Activated T-cell treated with anti-CD3 and anti-CD28 coated beads, Interleukin-2, amount 50 U/mL, for 72 hours (primary cell): ENCODE measurements at regions not wholly inside any gene's neighbourhood (a gene's known extent, or its start where the extent isn't known, plus 50 kb on each side); places are given as distances from the start of the nearest gene placed in this dataset.
A peak's percentile ranks its signal among the peaks of the same experiment; 100 is the strongest.
"Not testable (repeated sequence)": the region's sequence is repeated elsewhere in the genome, so short reads cannot be mapped to it uniquely, and the experiment has no call there.

Experiments
- ATAC-seq, 2 donors: fragments of 150-1000 bp; cut with Tn5 transposase; replicated peaks in 1 of 2; 2 replicates each; pipeline ENCODE4 v1.10.0; 2021; ENCODE audit warnings: moderate library complexity in 2 of 2, mild to moderate bottlenecking in 1 of 2
- DNase-seq, 2 donors: peaks; one replicate each; pipeline ENCODE4 v3.0.0; 2021 to 2022; ENCODE audit warnings: mixed read lengths in 1 of 2
- H3K27ac Mint-ChIP-seq: one replicate; pipeline ENCODE4 v1.8.0; 2022; ENCODE audit warnings: mild to moderate bottlenecking, moderate library complexity, mixed read lengths
- H3K27me3 Mint-ChIP-seq: one replicate; pipeline ENCODE4 v1.8.0; 2022; ENCODE audit warnings: low read depth, mixed read lengths
- H3K36me3 Mint-ChIP-seq, 2 donors: one replicate each; pipeline ENCODE4 v1.8.0; 2022; ENCODE audit warnings: mixed read lengths in 2 of 2, mild to moderate bottlenecking in 1 of 2; ENCODE audit not compliant: insufficient read depth in 2 of 2
- H3K4me1 Mint-ChIP-seq: one replicate; pipeline ENCODE4 v1.8.0; 2022; ENCODE audit warnings: low read depth, mixed read lengths
- H3K4me3 Mint-ChIP-seq, 2 donors: one replicate each; pipeline ENCODE4 v1.8.0; 2022; ENCODE audit warnings: mild to moderate bottlenecking in 2 of 2, mixed read lengths in 2 of 2, moderate library complexity in 2 of 2
- H3K9me3 Mint-ChIP-seq, 2 donors: one replicate each; pipeline ENCODE4 v1.8.0; 2022; ENCODE audit warnings: mixed read lengths in 2 of 2

GRCh38 chr7:88597941-88598425 lies 161.5 kb upstream of the ZNF804B start:
- ATAC-seq (no peak), DNase-seq (no peak)
- Mint-ChIP-seq H3K4me1 (no peaks in the 10 kb centered on the region), H3K27ac (no peak overlapping the region), H3K4me3 (no peak overlapping the region), H3K9me3 (peaks cover 3 to 5% of the 10 kb centered on the region in 2 donors), H3K27me3 (no peaks in the 10 kb centered on the region), H3K36me3 (no peaks in the 10 kb centered on the region)

GRCh38 chr7:88590963-88591362 lies 168.5 kb upstream of the ZNF804B start:
- Mint-ChIP-seq H3K4me1 (no peaks in the 10 kb centered on the region), H3K9me3 (peaks cover 0 to 6% of the 10 kb centered on the region in 2 donors), H3K36me3 (peaks cover 0 to 1% of the 10 kb centered on the region in 2 donors), H3K27ac (no peak overlapping the region), H3K4me3 (no peak overlapping the region), H3K27me3 (no peaks in the 10 kb centered on the region)
- ATAC-seq (no peak), DNase-seq (no peak)

- H3K27me3 Mint-ChIP-seq = no peaks in the 10 kb centered on the region
- peaks cover 0 to 5% of the 10 kb centered on the region in 2 donors for H3K9me3 Mint-ChIP-seq
- H3K4me1 Mint-ChIP-seq = no peaks in the 10 kb centered on the region
- ATAC-seq (no peak), DNase-seq (no peak)
- no peak overlapping the region for H3K4me3 Mint-ChIP-seq
- H3K27ac Mint-ChIP-seq = no peak overlapping the region
- H3K36me3 Mint-ChIP-seq = peaks cover 0 to 1% of the 10 kb centered on the region in 2 donors
These were observed 169.6 kb upstream of the ZNF804B start for GRCh38 chr7:88589927-88590326.

- no peaks in the 10 kb centered on the region for H3K9me3 Mint-ChIP-seq
- H3K4me3 Mint-ChIP-seq = no peak overlapping the region
- no peak for ATAC-seq
These were observed 172.6 kb upstream of the ZNF804B start for GRCh38 chr7:88586890-88587289.

GRCh38 chr7:88586219-88586618 lies 173.3 kb upstream of the ZNF804B start:
- DNase-seq = no peak
- Mint-ChIP-seq H3K9me3 (no peaks in the 10 kb centered on the region), H3K4me1 (no peaks in the 10 kb centered on the region), H3K4me3 (no peak overlapping the region), H3K36me3 (no peaks in the 10 kb centered on the region), H3K27ac (no peak overlapping the region), H3K27me3 (no peaks in the 10 kb centered on the region)
- no peak for ATAC-seq

More at GRCh38 chr7:88586890-88587289, 172.6 kb upstream of the ZNF804B start:
- Mint-ChIP-seq H3K27ac (no peak overlapping the region), H3K36me3 (peaks cover 0 to 1% of the 10 kb centered on the region in 2 donors), H3K27me3 (no peaks in the 10 kb centered on the region), H3K4me1 (no peaks in the 10 kb centered on the region)
- no peak for DNase-seq

GRCh38 chr7:88576720-88577119 lies 182.8 kb upstream of the ZNF804B start:
- no peak for DNase-seq
- Mint-ChIP-seq H3K4me1 (no peaks in the 10 kb centered on the region), H3K4me3 (no peak overlapping the region), H3K9me3 (peaks cover 1 to 2% of the 10 kb centered on the region in 2 donors), H3K27me3 (no peaks in the 10 kb centered on the region), H3K27ac (no peak overlapping the region), H3K36me3 (no peaks in the 10 kb centered on the region)
- ATAC-seq = no peak

GRCh38 chr7:88566162-88566729 lies 193.3 kb upstream of the ZNF804B start:
- no peaks in the 10 kb centered on the region for H3K36me3 Mint-ChIP-seq
- no peak overlapping the region for H3K27ac Mint-ChIP-seq
- H3K27me3 Mint-ChIP-seq = no peaks in the 10 kb centered on the region
- H3K4me1 Mint-ChIP-seq = no peaks in the 10 kb centered on the region
- no peak overlapping the region for H3K4me3 Mint-ChIP-seq
- no peak for ATAC-seq
- H3K9me3 Mint-ChIP-seq = no peaks in the 10 kb centered on the region
- no peak for DNase-seq

GRCh38 chr7:88565401-88565800 lies 194.1 kb upstream of the ZNF804B start:
- ATAC-seq (no peak), DNase-seq (no peak)
- Mint-ChIP-seq H3K36me3 (no peaks in the 10 kb centered on the region), H3K4me3 (no peak overlapping the region), H3K4me1 (no peaks in the 10 kb centered on the region), H3K27me3 (no peaks in the 10 kb centered on the region), H3K9me3 (no peaks in the 10 kb centered on the region), H3K27ac (no peak overlapping the region)

- not testable (repeated sequence) for H3K4me3 Mint-ChIP-seq, H3K27me3 Mint-ChIP-seq, ATAC-seq, H3K27ac Mint-ChIP-seq, H3K9me3 Mint-ChIP-seq, H3K4me1 Mint-ChIP-seq, H3K36me3 Mint-ChIP-seq, DNase-seq
These were observed 203.1 kb upstream of the ZNF804B start for GRCh38 chr7:88556441-88556840.

- not testable (repeated sequence) for H3K36me3 Mint-ChIP-seq, DNase-seq, ATAC-seq, H3K27ac Mint-ChIP-seq, H3K27me3 Mint-ChIP-seq, H3K4me3 Mint-ChIP-seq, H3K9me3 Mint-ChIP-seq, H3K4me1 Mint-ChIP-seq
These were observed 204.7 kb upstream of the ZNF804B start for GRCh38 chr7:88554847-88555246.

- Mint-ChIP-seq H3K4me3 (no peak overlapping the region), H3K27me3 (no peaks in the 10 kb centered on the region), H3K4me1 (no peaks in the 10 kb centered on the region), H3K27ac (no peak overlapping the region), H3K36me3 (peaks cover 2 to 4% of the 10 kb centered on the region in 2 donors), H3K9me3 (peaks cover 3 to 7% of the 10 kb centered on the region in 2 donors)
- DNase-seq = no peak
- no peak for ATAC-seq
These were observed 211.1 kb upstream of the ZNF804B start for GRCh38 chr7:88548399-88548798.

- H3K36me3 Mint-ChIP-seq = peaks cover 2 to 4% of the 10 kb centered on the region in 2 donors
- H3K27me3 Mint-ChIP-seq = no peaks in the 10 kb centered on the region
- DNase-seq (peak; percentile 22 to 34), ATAC-seq (no peak)
- no peak overlapping the region for H3K4me3 Mint-ChIP-seq
- no peak overlapping the region for H3K27ac Mint-ChIP-seq
- H3K9me3 Mint-ChIP-seq = peaks cover 3 to 7% of the 10 kb centered on the region in 2 donors
- H3K4me1 Mint-ChIP-seq = no peaks in the 10 kb centered on the region
These were observed 212.7 kb upstream of the ZNF804B start for GRCh38 chr7:88546808-88547207.

GRCh38 chr7:88545663-88546062 lies 213.8 kb upstream of the ZNF804B start:
- Mint-ChIP-seq H3K9me3 (peaks cover 3 to 7% of the 10 kb centered on the region in 2 donors), H3K36me3 (peaks cover 2 to 4% of the 10 kb centered on the region in 2 donors), H3K27me3 (no peaks in the 10 kb centered on the region)

GRCh38 chr7:88540012-88540411 lies 219.5 kb upstream of the ZNF804B start:
- no peak for DNase-seq
- Mint-ChIP-seq H3K9me3 (peaks cover 4 to 9% of the 10 kb centered on the region in 2 donors), H3K4me1 (no peaks in the 10 kb centered on the region), H3K27me3 (no peaks in the 10 kb centered on the region), H3K36me3 (peaks cover 0 to 2% of the 10 kb centered on the region in 2 donors), H3K4me3 (no peak overlapping the region), H3K27ac (no peak overlapping the region)
- ATAC-seq = no peak

More at GRCh38 chr7:88545663-88546062, 213.8 kb upstream of the ZNF804B start:
- no peak overlapping the region for H3K4me3 Mint-ChIP-seq
- ATAC-seq (no peak), DNase-seq (no peak)
- no peaks in the 10 kb centered on the region for H3K4me1 Mint-ChIP-seq
- H3K27ac Mint-ChIP-seq = no peak overlapping the region
